ENCODE measurements at regions not wholly inside any gene's neighbourhood (a gene's known extent, or its start where the extent isn't known, plus 50 kb on each side); places are given as distances from the start of the nearest gene placed in this dataset.

GRCh38 chr2:65710356-65710755 lies 278.0 kb upstream of the SPRED2 start:
- no peak for TF ChIP-seq CTCF (IDR thresholded peaks at IDR 0.05 in 4 of 5, conservative IDR thresholded peaks at IDR 0.05 in 1 of 5)
- no peak for TF ChIP-seq POLR2A (IDR thresholded peaks at IDR 0.05)
